HPDE6-E6E7 (cell line): ENCODE measurements at regions not wholly inside any gene's neighbourhood (a gene's known extent, or its start where the extent isn't known, plus 50 kb on each side); places are given as distances from the start of the nearest gene placed in this dataset.
A peak's percentile ranks its signal among the peaks of the same experiment; 100 is the strongest.
"Not testable (repeated sequence)": the region's sequence is repeated elsewhere in the genome, so short reads cannot be mapped to it uniquely, and the experiment has no call there.

Experiments
- DNase-seq: peaks from one replicate; pipeline ENCODE4 v3.0.0; 2011; ENCODE audit warnings: missing footprints; ENCODE audit errors: extremely low spot score

GRCh38 chr11:13169709-13170108, 107.9 kb upstream of the BMAL1 start:
- no peak for DNase-seq

- no peak for DNase-seq
These were observed 103.5 kb upstream of the BMAL1 start for GRCh38 chr11:13174090-13174489.

- no peak for DNase-seq
These were observed 94.3 kb upstream of the BMAL1 start for GRCh38 chr11:13183094-13183825.

GRCh38 chr11:13183826-13184196, 93.8 kb upstream of the BMAL1 start:
- no peak for DNase-seq

GRCh38 chr11:13184295-13184794, 93.2 kb upstream of the BMAL1 start:
- no peak for DNase-seq

- DNase-seq = no peak
These were observed 89.4 kb upstream of the BMAL1 start for GRCh38 chr11:13188179-13188578.

GRCh38 chr11:13189561-13190426, 87.8 kb upstream of the BMAL1 start:
- DNase-seq = no peak

- DNase-seq = no peak
These were observed 84.0 kb upstream of the BMAL1 start for GRCh38 chr11:13193613-13194012.

- DNase-seq = not testable (repeated sequence)
These were observed 80.2 kb upstream of the BMAL1 start for GRCh38 chr11:13197374-13197773.

GRCh38 chr11:13205486-13205885, 72.1 kb upstream of the BMAL1 start:
- DNase-seq = no peak

- DNase-seq = no peak
These were observed 71.4 kb upstream of the BMAL1 start for GRCh38 chr11:13206086-13206640.

- no peak for DNase-seq
These were observed 70.3 kb upstream of the BMAL1 start for GRCh38 chr11:13207270-13207664.

GRCh38 chr11:13207665-13208594, 69.7 kb upstream of the BMAL1 start:
- no peak for DNase-seq

GRCh38 chr11:13208921-13209320, 68.7 kb upstream of the BMAL1 start:
- no peak for DNase-seq

- DNase-seq = no peak
These were observed 68.2 kb upstream of the BMAL1 start for GRCh38 chr11:13209379-13209778.

GRCh38 chr11:13210424-13210823, 67.2 kb upstream of the BMAL1 start:
- peak; percentile 48 for DNase-seq

GRCh38 chr11:13214276-13214675, 63.3 kb upstream of the BMAL1 start:
- no peak for DNase-seq

GRCh38 chr11:13215149-13215548, 62.4 kb upstream of the BMAL1 start:
- DNase-seq = peak; percentile 79

- peak; percentile 94 for DNase-seq
These were observed 61.4 kb upstream of the BMAL1 start for GRCh38 chr11:13216019-13216710.

- no peak for DNase-seq
These were observed 60.9 kb upstream of the BMAL1 start for GRCh38 chr11:13216711-13217075.

- DNase-seq = not testable (repeated sequence)
These were observed 58.9 kb upstream of the BMAL1 start for GRCh38 chr11:13218685-13219084.
